GM23338 (cell line): ENCODE measurements at regions not wholly inside any gene's neighbourhood (a gene's known extent, or its start where the extent isn't known, plus 50 kb on each side); places are given as distances from the start of the nearest gene placed in this dataset.

Experiments used
- ATAC-seq: fragments of 200-7000 bp; cut with Tn5 transposase; 3 replicates; pipeline ENCODE4 v1.9.1; 2020
- DNase-seq: peaks from one replicate; pipeline ENCODE4 v3.0.0-alpha.2; 2015; ENCODE audit warnings: low spot score
- H2AFZ ChIP-seq: fragments of 200-600 bp; sonication (generic); 2 replicates; pipeline ENCODE4 v1.8.0; 2016; ENCODE audit warnings: antibody characterized with exemption, mild to moderate bottlenecking, moderate library complexity
- H3F3A ChIP-seq: fragments of 200-600 bp; sonication (generic); replicated peaks from 2 replicates; pipeline ENCODE4 v1.8.0; 2017; ENCODE audit warnings: antibody characterized with exemption, mixed run types, low read depth
- H3K27ac ChIP-seq: fragments of 200-600 bp; sonication (generic); 2 replicates; pipeline ENCODE4 v1.6.1; 2016; ENCODE audit warnings: low read depth
- H3K27me3 ChIP-seq: fragments of 200-600 bp; sonication (generic); 2 replicates; pipeline ENCODE4 v1.8.0; 2016; ENCODE audit warnings: mild to moderate bottlenecking, mixed run types, moderate library complexity; ENCODE audit not compliant: insufficient read depth
- H3K36me3 ChIP-seq: fragments of 200-600 bp; sonication (generic); 2 replicates; pipeline ENCODE4 v1.8.0; 2016; ENCODE audit warnings: mild to moderate bottlenecking; ENCODE audit not compliant: insufficient read depth
- H3K4me1 ChIP-seq: fragments of 200-600 bp; sonication (generic); 2 replicates; pipeline ENCODE4 v1.8.0; 2016; ENCODE audit warnings: mild to moderate bottlenecking, moderate library complexity; ENCODE audit not compliant: insufficient read depth
- H3K4me2 ChIP-seq: fragments of 200-600 bp; sonication (generic); 2 replicates; pipeline ENCODE4 v1.7.1; 2017; ENCODE audit warnings: mixed run types
- H3K4me3 ChIP-seq: fragments of 200-600 bp; sonication (generic); 2 replicates; pipeline ENCODE4 v1.6.1; 2016; ENCODE audit warnings: mixed run types
- H3K79me2 ChIP-seq: fragments of 200-600 bp; sonication (generic); replicated peaks from 2 replicates; pipeline ENCODE4 v1.8.0; 2017; ENCODE audit warnings: mild to moderate bottlenecking; ENCODE audit not compliant: insufficient read depth
- H3K9me2 ChIP-seq: fragments of 200-600 bp; sonication (generic); 2 replicates; pipeline ENCODE4 v1.8.0; 2017; ENCODE audit not compliant: insufficient read depth
- H4K20me1 ChIP-seq: fragments of 200-600 bp; sonication (generic); replicated peaks from 2 replicates; pipeline ENCODE4 v1.8.0; 2017; ENCODE audit warnings: mild to moderate bottlenecking; ENCODE audit not compliant: insufficient read depth
- H3K27ac Mint-ChIP-seq: 2 replicates; pipeline ENCODE4 v1.8.0; 2020; ENCODE audit warnings: inconsistent platforms, mild to moderate bottlenecking, moderate library complexity, mixed read lengths
- H3K27me3 Mint-ChIP-seq: 3 replicates; pipeline ENCODE4 v1.8.0; 2022; ENCODE audit warnings: low read depth, mild to moderate bottlenecking, moderate library complexity, mixed read lengths, inconsistent platforms; ENCODE audit not compliant: insufficient read depth, poor library complexity
- H3K36me3 Mint-ChIP-seq: 3 replicates; pipeline ENCODE4 v1.8.0; 2021; ENCODE audit warnings: low read depth, mild to moderate bottlenecking, inconsistent platforms, moderate library complexity, mixed read lengths
- H3K4me1 Mint-ChIP-seq: 3 replicates; pipeline ENCODE4 v1.8.0; 2020; ENCODE audit warnings: mild to moderate bottlenecking, inconsistent platforms, mixed read lengths
- H3K4me3 Mint-ChIP-seq: 3 replicates; pipeline ENCODE4 v1.8.0; 2021; ENCODE audit warnings: moderate library complexity, mild to moderate bottlenecking, inconsistent platforms, mixed read lengths
- H3K9me3 Mint-ChIP-seq: 3 replicates; pipeline ENCODE4 v1.8.0; 2020; ENCODE audit warnings: moderate library complexity, mild to moderate bottlenecking, inconsistent platforms, mixed read lengths
- ETS1 ChIP-seq: IDR thresholded peaks from 2 replicates; pipeline ENCODE4 v1.6.1; 2016; ENCODE audit warnings: antibody characterized with exemption
- EZH2 ChIP-seq: fragments of 200-600 bp; sonication (generic); IDR thresholded peaks from one replicate; pipeline ENCODE4 v1.8.0; 2017; ENCODE audit warnings: antibody characterized with exemption, mild to moderate bottlenecking, low read depth; ENCODE audit not compliant: unreplicated experiment
- REST ChIP-seq: IDR thresholded peaks from one replicate; pipeline ENCODE4 v1.6.1; 2018; ENCODE audit warnings: antibody characterized with exemption; ENCODE audit not compliant: unreplicated experiment
- TF ChIP-seq, protein P1 (sequence below): fragments of 250-450 bp; sonication (Bioruptor Pico); IDR thresholded peaks from 2 replicates; pipeline ENCODE4 v1.5.0; 2020; ENCODE audit warnings: mild to moderate bottlenecking, moderate library complexity

GRCh38 chr10:36778651-36779050 is 346.7 kb upstream of the ANKRD30A start (continued):
- TF ChIP-seq, protein P1, sequence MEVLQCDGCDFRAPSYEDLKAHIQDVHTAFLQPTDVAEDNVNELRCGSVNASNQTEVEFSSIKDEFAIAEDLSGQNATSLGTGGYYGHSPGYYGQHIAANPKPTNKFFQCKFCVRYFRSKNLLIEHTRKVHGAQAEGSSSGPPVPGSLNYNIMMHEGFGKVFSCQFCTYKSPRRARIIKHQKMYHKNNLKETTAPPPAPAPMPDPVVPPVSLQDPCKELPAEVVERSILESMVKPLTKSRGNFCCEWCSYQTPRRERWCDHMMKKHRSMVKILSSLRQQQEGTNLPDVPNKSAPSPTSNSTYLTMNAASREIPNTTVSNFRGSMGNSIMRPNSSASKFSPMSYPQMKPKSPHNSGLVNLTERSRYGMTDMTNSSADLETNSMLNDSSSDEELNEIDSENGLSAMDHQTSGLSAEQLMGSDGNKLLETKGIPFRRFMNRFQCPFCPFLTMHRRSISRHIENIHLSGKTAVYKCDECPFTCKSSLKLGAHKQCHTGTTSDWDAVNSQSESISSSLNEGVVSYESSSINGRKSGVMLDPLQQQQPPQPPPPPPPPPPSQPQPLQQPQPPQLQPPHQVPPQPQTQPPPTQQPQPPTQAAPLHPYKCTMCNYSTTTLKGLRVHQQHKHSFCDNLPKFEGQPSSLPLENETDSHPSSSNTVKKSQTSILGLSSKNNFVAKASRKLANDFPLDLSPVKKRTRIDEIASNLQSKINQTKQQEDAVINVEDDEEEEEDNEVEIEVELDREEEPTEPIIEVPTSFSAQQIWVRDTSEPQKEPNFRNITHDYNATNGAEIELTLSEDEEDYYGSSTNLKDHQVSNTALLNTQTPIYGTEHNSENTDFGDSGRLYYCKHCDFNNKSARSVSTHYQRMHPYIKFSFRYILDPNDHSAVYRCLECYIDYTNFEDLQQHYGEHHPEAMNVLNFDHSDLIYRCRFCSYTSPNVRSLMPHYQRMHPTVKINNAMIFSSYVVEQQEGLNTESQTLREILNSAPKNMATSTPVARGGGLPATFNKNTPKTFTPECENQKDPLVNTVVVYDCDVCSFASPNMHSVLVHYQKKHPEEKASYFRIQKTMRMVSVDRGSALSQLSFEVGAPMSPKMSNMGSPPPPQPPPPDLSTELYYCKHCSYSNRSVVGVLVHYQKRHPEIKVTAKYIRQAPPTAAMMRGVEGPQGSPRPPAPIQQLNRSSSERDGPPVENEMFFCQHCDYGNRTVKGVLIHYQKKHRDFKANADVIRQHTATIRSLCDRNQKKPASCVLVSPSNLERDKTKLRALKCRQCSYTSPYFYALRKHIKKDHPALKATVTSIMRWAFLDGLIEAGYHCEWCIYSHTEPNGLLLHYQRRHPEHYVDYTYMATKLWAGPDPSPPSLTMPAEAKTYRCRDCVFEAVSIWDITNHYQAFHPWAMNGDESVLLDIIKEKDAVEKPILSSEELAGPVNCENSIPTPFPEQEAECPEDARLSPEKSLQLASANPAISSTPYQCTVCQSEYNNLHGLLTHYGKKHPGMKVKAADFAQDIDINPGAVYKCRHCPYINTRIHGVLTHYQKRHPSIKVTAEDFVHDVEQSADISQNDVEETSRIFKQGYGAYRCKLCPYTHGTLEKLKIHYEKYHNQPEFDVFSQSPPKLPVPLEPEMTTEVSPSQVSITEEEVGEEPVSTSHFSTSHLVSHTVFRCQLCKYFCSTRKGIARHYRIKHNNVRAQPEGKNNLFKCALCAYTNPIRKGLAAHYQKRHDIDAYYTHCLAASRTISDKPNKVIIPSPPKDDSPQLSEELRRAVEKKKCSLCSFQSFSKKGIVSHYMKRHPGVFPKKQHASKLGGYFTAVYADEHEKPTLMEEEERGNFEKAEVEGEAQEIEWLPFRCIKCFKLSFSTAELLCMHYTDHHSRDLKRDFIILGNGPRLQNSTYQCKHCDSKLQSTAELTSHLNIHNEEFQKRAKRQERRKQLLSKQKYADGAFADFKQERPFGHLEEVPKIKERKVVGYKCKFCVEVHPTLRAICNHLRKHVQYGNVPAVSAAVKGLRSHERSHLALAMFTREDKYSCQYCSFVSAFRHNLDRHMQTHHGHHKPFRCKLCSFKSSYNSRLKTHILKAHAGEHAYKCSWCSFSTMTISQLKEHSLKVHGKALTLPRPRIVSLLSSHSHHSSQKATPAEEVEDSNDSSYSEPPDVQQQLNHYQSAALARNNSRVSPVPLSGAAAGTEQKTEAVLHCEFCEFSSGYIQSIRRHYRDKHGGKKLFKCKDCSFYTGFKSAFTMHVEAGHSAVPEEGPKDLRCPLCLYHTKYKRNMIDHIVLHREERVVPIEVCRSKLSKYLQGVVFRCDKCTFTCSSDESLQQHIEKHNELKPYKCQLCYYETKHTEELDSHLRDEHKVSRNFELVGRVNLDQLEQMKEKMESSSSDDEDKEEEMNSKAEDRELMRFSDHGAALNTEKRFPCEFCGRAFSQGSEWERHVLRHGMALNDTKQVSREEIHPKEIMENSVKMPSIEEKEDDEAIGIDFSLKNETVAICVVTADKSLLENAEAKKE (CRISPR knock-in tag): no peak

DNA sequence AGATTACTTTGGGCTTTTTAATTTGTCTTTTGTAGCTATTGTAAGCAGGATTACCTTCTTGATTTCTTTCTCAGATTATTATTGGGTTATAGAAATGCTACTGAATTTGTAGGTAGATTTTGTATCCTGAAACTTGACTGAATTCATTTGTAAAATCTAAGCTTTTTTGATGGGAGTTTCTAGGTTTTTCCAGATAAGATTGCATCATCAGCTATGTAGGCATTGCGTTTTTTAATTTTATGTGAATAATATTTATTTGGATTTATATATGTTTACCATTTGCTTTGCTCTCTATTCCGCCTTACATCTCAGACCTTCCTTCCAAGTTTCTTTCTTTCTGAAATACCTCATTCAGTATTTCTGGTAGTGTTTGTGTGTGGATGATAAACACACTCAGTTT is 351.7 kb upstream of the ANKRD30A start:
- Mint-ChIP-seq H3K27me3 (peaks cover 2% of the 10 kb centered on the region), H3K4me3 (no peak overlapping the region), H3K36me3 (no peaks in the 10 kb centered on the region), H3K9me3 (no peaks in the 10 kb centered on the region), H3K4me1 (no peaks in the 10 kb centered on the region), H3K27ac (no peak overlapping the region)
- Histone ChIP-seq H3K9me2 (no peaks in the 10 kb centered on the region), H3K4me1 (no peaks in the 10 kb centered on the region), H3F3A (no peaks in the 10 kb centered on the region), H4K20me1 (no peaks in the 10 kb centered on the region), H2AFZ (no peak overlapping the region), H3K27me3 (no peaks in the 10 kb centered on the region), H3K79me2 (no peaks in the 10 kb centered on the region), H3K27ac (no peak overlapping the region), H3K4me3 (no peak overlapping the region), H3K4me2 (no peak overlapping the region), H3K36me3 (no peaks in the 10 kb centered on the region)
- ATAC-seq (no peak), DNase-seq (no peak)
- TF ChIP-seq REST: no peak
- no peak for TF ChIP-seq ETS1
- TF ChIP-seq EZH2: no peak
- TF ChIP-seq, protein P1 (CRISPR knock-in tag): no peak
